Activated CD4-positive, alpha-beta T cell treated with anti-CD3 and anti-CD28 coated beads, Interleukin-2, amount 50 U/mL, for 4 hours (primary cell): ENCODE measurements at regions not wholly inside any gene's neighbourhood (a gene's known extent, or its start where the extent isn't known, plus 50 kb on each side); places are given as distances from the start of the nearest gene placed in this dataset.
"Not testable (repeated sequence)": the region's sequence is repeated elsewhere in the genome, so short reads cannot be mapped to it uniquely, and the experiment has no call there.

ENCODE experiments used
- DNase-seq, 2 experiments: peaks; one replicate each; pipeline ENCODE4 v3.0.0-alpha.2; 2020

DNA sequence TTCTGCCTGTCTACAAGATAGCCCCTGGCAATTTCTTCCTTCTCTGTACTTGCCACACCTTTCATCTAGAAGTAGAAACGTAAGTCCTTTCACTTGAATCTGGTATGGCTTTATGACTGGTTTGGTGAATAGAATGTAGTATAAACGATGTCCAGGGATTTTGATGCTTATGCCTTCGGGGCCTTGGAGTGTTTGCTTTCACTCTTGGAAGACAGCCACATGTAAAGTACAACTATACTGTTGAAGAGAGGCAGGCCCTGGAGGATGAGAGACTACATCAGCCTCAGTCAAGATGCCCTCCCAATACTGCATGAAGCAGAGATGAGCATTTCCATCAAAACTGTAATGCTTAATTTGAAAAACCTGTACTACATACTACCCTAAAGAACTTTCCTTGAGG is 553.8 kb upstream of the C9orf72 start:
- no peak for DNase-seq

GRCh38 chr9:28134446-28134976 is 561.2 kb upstream of the C9orf72 start:
- no peak for DNase-seq

DNA sequence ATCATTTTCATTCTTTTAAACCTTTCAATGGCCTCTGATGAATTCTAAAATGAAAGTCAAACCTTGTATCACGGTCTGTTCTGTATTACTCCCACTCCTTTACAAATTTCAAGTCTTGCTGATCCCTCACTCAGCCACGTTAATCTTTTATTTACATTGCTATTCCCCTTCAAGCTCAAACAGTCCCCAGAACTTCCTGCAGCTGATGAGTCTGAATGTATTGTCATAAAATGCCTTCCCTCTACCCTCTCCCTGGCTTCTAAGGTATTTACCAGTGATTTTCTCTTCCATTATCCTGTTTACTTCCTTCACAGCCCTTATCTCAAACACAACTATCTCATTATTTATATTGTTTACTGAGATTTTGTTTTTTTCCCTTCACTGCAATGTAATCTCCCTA is 562.3 kb upstream of the C9orf72 start:
- DNase-seq = no peak

DNA sequence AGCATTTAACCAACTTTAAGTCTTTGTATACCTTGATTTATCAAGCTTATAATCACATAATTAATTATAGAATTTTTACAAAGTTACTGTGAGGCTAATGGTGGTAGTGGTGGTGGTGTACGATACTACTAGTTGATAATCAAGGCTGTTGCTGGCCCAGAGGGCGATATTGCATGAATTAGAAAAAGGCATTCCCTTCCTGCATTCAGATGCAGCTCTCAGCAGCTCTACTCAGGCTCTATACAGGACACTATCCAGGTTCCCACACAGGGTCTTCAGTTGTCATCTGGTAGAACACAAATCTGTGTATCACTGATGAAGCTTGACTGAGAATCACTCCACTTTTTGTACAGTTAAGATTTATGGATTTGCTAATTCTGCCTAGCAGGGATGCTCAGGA is 562.8 kb upstream of the C9orf72 start:
- no peak for DNase-seq

DNA sequence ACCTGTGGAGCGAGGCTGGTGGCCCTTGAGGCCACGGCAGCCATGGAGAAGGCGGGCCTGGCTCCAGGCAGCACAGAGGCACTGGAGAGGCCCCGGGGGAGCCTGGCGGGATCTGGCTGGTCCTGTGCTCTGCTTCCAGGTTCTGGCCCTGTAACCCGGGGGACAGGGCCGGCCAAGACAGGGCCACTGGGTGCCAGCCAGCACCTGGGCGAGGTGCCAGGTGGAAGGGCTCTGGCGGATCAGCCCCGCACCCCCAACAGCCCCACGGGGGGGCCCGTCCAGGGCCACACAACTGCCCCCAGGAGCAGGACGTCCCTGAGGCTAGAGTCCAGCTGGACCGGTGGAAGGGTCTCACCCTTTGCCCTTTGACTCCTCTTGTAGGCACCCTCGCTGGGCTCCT is 574.1 kb upstream of the C9orf72 start:
- DNase-seq = not testable (repeated sequence)

- not testable (repeated sequence) for DNase-seq
These were observed 574.8 kb upstream of the C9orf72 start for GRCh38 chr9:28147923-28148597.

GRCh38 chr9:28149361-28150050 is 576.2 kb upstream of the C9orf72 start:
- DNase-seq = not testable (repeated sequence)

GRCh38 chr9:28155067-28155466 is 581.8 kb upstream of the C9orf72 start:
- DNase-seq = no peak

DNA sequence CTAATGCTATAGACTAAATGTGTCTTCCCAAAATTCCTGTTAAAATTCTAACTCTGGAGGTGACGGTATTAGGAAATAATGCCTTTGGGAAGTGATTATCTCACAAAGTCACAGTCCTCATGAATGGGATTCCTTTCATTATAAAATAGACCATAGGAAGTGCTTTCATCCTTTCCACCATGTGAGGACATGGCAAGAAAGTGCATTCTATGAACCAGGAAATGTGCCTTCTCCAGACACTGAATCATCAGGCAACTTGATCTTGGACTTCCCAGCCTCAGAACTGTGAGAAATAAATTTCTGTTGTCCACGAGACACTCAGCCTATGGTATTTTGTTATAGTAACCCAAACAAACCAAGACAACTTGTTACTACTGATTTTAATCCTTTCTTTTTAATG is 582.4 kb upstream of the C9orf72 start:
- no peak for DNase-seq

DNA sequence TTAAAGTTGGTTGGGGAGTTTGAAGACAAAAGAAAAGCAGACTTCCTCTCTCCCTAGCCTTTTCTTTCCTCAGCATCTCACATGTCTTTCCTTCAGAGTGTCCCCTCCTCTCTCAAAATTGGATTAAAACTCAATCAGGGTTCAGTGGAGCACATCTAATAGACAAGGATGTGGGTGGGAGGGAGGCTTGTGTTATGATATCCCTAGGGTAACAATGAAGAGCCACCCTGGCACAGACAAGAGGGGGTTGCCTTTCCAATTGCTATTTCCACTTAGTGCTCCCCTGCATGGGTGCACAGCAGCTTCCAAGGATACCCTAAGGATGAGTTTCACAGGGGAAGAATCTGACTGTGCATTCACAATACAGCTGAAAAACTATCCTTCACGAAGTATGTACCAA is 585.2 kb upstream of the C9orf72 start:
- DNase-seq = no peak

DNA sequence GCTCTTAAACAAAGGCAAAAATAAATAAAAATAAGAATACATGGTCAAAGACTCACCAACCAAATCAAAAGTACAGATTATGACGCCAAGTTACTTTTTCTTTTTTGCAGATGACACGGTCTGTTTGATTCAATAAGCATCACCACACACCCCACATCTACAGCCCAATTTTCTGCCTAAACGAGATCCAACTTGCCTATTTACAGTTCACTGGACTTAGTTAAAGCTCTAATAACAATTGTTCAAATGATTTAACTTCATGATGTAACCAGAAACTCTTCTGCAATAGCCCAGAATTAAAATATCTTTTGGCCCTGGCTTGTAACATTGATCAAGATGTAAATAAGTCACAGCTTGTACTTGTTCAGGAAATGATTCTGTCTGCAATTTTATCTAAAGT is 590.3 kb upstream of the C9orf72 start:
- no peak for DNase-seq

GRCh38 chr9:28166179-28166578 is 592.9 kb upstream of the C9orf72 start:
- no peak for DNase-seq

DNA sequence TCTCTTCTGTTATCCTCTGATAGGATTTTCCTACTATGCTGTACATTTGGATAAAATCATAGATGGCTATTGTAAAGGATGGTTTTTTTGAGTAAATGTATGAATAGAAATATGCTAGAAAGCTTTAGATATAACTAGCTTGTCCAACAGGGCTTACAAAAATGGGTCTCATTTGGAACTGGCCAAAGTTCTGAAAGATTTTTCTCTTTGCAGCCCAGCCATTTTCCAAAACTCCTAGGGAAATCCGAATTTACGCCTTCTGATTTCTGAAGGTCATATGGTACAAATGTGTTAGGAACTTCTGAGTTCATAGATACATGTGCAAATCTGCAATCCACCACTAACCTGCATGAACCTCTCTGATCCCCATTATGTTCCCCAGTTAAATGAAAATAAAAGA is 603.9 kb upstream of the C9orf72 start:
- no peak for DNase-seq

GRCh38 chr9:28177925-28178324 is 604.6 kb upstream of the C9orf72 start:
- DNase-seq = no peak

DNA sequence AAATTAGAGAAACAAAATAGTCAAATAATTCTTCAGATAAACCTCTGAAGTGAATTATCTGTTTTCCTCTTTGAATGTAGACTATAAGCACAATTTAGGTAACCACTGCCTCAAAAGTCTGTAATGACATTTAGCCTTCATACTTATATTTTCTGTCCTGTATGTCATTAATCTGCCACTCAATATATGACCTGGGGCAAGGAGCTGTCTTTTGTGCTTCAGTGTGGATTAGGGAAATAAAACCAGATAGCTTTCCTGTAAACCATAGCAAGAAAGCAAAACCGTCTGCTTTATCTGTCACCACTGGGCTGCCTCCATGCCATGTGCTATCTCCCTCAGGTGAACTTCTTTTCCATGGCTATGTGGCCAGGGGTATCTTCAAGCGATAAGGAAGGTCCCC is 606.6 kb upstream of the C9orf72 start:
- DNase-seq = no peak

GRCh38 chr9:28190981-28191380 is 617.7 kb upstream of the C9orf72 start:
- no peak for DNase-seq

GRCh38 chr9:28197653-28198052 is 624.4 kb upstream of the C9orf72 start:
- no peak for DNase-seq

- DNase-seq = no peak
These were observed 629.8 kb upstream of the C9orf72 start for GRCh38 chr9:28203036-28203435.

DNA sequence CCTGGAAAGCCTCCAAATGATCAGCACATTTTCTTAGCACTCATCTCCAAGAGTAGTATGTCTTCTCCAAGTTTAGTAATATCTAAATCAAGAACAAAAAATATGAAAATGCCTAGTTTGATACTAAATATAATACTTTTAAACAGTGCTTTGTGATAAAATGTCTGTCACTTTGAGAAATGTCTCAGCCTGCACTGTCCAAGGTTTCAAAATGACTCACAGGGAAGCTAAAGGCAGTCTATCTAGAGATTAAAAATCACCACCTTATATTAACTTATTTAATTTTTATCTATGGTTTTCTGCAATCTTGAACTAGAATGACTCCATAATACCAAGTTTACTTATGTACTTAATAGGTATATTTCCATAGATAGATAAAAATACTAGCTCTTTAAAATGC is 633.0 kb upstream of the C9orf72 start:
- DNase-seq = no peak

- DNase-seq = no peak
These were observed 634.4 kb upstream of the C9orf72 start for GRCh38 chr9:28207657-28208056.

- no peak for DNase-seq
These were observed 635.8 kb upstream of the C9orf72 start for GRCh38 chr9:28209130-28209529.

DNA sequence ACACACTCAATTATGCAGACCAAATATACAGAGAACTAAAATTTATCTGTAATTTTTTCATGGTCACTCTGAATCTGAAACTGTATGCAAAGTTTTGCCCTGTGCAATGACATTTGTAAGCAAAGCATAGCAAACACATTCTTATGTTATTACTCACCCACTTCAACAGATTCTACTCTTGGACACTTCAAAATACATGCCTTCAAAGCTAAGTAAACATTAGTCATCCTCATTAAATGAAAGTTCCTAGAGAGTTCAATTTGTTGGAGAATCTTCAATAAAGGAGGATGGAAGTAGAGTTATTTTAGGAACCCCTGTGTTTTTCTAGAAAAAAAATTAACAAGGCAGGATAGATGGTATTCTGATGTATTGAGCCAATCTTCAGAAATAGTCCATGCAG is 639.7 kb upstream of the C9orf72 start:
- DNase-seq = no peak

- no peak for DNase-seq
These were observed 642.4 kb upstream of the C9orf72 start for GRCh38 chr9:28215536-28216299.

GRCh38 chr9:28232686-28233085 is 659.4 kb upstream of the C9orf72 start:
- no peak for DNase-seq
